SK-N-MC (cell line): ENCODE measurements at regions not wholly inside any gene's neighbourhood (a gene's known extent, or its start where the extent isn't known, plus 50 kb on each side); places are given as distances from the start of the nearest gene placed in this dataset.

Source experiments
- DNase-seq: peaks from one replicate; pipeline ENCODE4 v3.0.0-alpha.2; 2011; ENCODE audit warnings: low read depth, low spot score
- H3K27ac ChIP-seq: fragments of 200-600 bp; sonication (generic); 2 replicates; pipeline ENCODE4 v1.5.1; 2016; ENCODE audit warnings: mixed run types
- H3K36me3 ChIP-seq: fragments of 200-600 bp; sonication (generic); 2 replicates; pipeline ENCODE4 v1.6.1; 2017; ENCODE audit warnings: antibody characterized with exemption, low read length, mixed read lengths; ENCODE audit not compliant: insufficient read depth
- H3K4me3 ChIP-seq: fragments of 200-600 bp; sonication (generic); 2 replicates; pipeline ENCODE4 v1.5.1; 2016
- H3K9ac ChIP-seq: fragments of 200-600 bp; sonication (generic); 2 replicates; pipeline ENCODE4 v1.8.0; 2017; ENCODE audit warnings: mixed run types, mixed read lengths; ENCODE audit not compliant: insufficient read length
- H3K9me3 ChIP-seq: fragments of 200-600 bp; sonication (generic); 2 replicates; pipeline ENCODE4 v1.6.1; 2017; ENCODE audit warnings: low read depth, mild to moderate bottlenecking, antibody characterized with exemption, low read length, moderate library complexity, mixed read lengths
- EZH2 ChIP-seq: fragments of 200-600 bp; sonication (generic); IDR thresholded peaks from one replicate; pipeline ENCODE4 v1.6.1; 2017; ENCODE audit warnings: antibody characterized with exemption
- FOXP2 ChIP-seq: optimal IDR thresholded peaks from 2 replicates; pipeline ENCODE3; 2011; ENCODE audit warnings: mild to moderate bottlenecking, moderate library complexity; ENCODE audit not compliant: insufficient read depth; ENCODE audit errors: extremely low read length, control extremely low read depth
- POLR2AphosphoS5 ChIP-seq: IDR thresholded peaks from 2 replicates; pipeline ENCODE4 v1.6.1; 2012; ENCODE audit warnings: mild to moderate bottlenecking, low read depth, low read length, borderline replicate concordance

- no peak for TF ChIP-seq EZH2
- no peak for TF ChIP-seq FOXP2
- no peak for TF ChIP-seq POLR2AphosphoS5
- H3K4me3 ChIP-seq, result no peak overlapping the region
- H3K9me3 ChIP-seq, result no peaks in the 10 kb centered on the region
- H3K36me3 ChIP-seq, result no peaks in the 10 kb centered on the region
- DNase-seq, result no peak
- H3K9ac ChIP-seq, result no peak overlapping the region
- H3K27ac ChIP-seq, result no peak overlapping the region
Measured at GRCh38 chr5:34587355-34588241, 68.5 kb upstream of the RAI14 start.

DNA sequence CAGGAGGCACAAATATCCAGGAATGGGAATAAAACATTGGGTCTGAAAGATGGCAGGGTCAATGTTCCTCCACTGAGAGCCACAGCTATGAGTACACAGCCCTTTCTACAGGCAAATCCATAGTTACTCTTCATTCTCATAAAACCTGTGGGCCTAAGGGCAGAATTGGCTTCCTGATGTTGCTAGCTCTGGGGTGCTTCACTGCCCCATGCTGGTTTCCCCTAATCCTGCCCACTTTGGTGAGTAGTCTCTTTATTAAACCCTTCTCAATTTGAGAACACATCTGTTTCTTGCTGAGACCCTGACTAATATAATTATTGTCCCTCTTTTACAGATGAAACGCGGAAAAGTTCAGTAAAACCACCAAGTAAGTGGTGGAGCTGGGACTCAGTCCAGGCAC, 66.3 kb upstream of the RAI14 start:
- no peak overlapping the region for H3K4me3 ChIP-seq
- TF ChIP-seq FOXP2 (no peak), POLR2AphosphoS5 (no peak), EZH2 (no peak)

DNA sequence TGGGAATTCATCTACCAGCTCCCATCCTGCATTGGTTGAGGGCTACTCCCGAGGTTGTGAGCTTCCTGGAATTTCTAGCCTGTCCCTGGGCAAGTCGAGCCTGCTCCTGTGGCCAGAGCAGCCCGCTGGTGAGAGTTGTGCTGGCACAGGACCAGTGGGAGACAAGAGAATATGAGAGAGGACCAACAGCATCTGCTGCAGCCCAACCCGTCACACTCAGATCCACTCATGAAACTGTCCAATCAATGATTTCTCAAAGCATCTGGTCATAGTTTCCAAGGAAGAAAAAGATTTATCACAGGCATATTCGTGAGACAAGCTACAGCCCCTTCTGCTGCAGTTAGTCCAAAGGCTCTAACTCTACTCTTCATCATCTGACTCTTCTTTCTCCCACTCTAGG, 64.4 kb upstream of the RAI14 start:
- H3K9ac ChIP-seq, result no peak overlapping the region
- no peak overlapping the region for H3K27ac ChIP-seq
- H3K9me3 ChIP-seq, result no peaks in the 10 kb centered on the region
- no peaks in the 10 kb centered on the region for H3K36me3 ChIP-seq
- TF ChIP-seq EZH2 (no peak), POLR2AphosphoS5 (no peak), FOXP2 (no peak)
- DNase-seq, result no peak
- H3K4me3 ChIP-seq, result no peak overlapping the region

More for the DNA sequence above, 66.3 kb upstream of the RAI14 start:
- Histone ChIP-seq H3K9ac (no peak overlapping the region), H3K36me3 (no peaks in the 10 kb centered on the region), H3K27ac (no peak overlapping the region), H3K9me3 (no peaks in the 10 kb centered on the region)
- DNase-seq, result no peak

- H3K9me3 ChIP-seq, result no peaks in the 10 kb centered on the region
- H3K9ac ChIP-seq, result no peak overlapping the region
- H3K27ac ChIP-seq, result no peak overlapping the region
- DNase-seq, result no peak
- TF ChIP-seq EZH2, result no peak
- TF ChIP-seq POLR2AphosphoS5, result no peak
- no peak for TF ChIP-seq FOXP2
- no peak overlapping the region for H3K4me3 ChIP-seq
- H3K36me3 ChIP-seq, result no peaks in the 10 kb centered on the region
Measured at GRCh38 chr5:34597034-34598027, 58.8 kb upstream of the RAI14 start.

DNA sequence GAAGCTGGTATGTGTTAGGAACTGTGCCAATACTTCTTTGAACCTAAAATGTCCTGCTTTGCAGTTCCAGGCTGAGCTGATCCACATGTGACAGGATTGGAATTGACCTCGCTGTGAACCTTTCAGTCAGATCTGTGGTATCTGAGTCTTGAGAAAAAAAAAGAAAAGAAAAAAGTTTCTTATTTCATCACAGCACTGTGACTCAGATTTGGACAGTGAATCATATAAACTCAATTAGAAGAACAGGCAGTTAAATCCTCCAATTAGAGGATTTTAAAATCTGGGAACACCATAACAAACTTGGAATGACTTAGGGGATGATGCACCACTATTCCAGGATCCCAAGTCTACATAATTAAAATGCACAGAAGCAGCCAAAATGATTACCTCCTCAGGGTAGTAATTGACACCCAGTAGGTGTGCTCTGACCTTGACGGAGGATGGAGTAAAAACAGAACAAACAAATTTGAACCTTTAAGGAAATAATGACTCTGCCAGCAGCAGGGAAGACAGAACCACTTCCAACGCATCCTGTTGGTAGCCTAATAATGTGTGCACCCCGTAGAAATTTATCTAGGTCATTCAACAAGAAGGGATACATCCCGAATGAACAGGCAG, 57.8 kb upstream of the RAI14 start:
- TF ChIP-seq FOXP2 (no peak), EZH2 (no peak), POLR2AphosphoS5 (no peak)
- Histone ChIP-seq H3K4me3 (no peak overlapping the region), H3K9me3 (no peaks in the 10 kb centered on the region), H3K36me3 (no peaks in the 10 kb centered on the region), H3K27ac (no peak overlapping the region), H3K9ac (no peak overlapping the region)
- DNase-seq, result no peak

GRCh38 chr5:34599471-34600117, 56.5 kb upstream of the RAI14 start:
- TF ChIP-seq POLR2AphosphoS5, result no peak
- TF ChIP-seq FOXP2, result no peak
- no peak for TF ChIP-seq EZH2
- Histone ChIP-seq H3K9me3 (no peaks in the 10 kb centered on the region), H3K4me3 (no peak overlapping the region), H3K36me3 (no peaks in the 10 kb centered on the region), H3K9ac (no peak overlapping the region), H3K27ac (no peak overlapping the region)
- DNase-seq, result no peak

- Histone ChIP-seq H3K9ac (no peak overlapping the region), H3K9me3 (no peaks in the 10 kb centered on the region), H3K27ac (no peak overlapping the region)
Measured at GRCh38 chr5:34600118-34600493, 56.0 kb upstream of the RAI14 start.

More at GRCh38 chr5:34600118-34600493, 56.0 kb upstream of the RAI14 start:
- no peak for DNase-seq
- Histone ChIP-seq H3K4me3 (no peak overlapping the region), H3K36me3 (no peaks in the 10 kb centered on the region)
- TF ChIP-seq EZH2 (no peak), FOXP2 (no peak), POLR2AphosphoS5 (no peak)
